ENCODE measurements at regions not wholly inside any gene's neighbourhood (a gene's known extent, or its start where the extent isn't known, plus 50 kb on each side); places are given as distances from the start of the nearest gene placed in this dataset.
A peak's percentile ranks its signal among the peaks of the same experiment; 100 is the strongest.

DNA sequence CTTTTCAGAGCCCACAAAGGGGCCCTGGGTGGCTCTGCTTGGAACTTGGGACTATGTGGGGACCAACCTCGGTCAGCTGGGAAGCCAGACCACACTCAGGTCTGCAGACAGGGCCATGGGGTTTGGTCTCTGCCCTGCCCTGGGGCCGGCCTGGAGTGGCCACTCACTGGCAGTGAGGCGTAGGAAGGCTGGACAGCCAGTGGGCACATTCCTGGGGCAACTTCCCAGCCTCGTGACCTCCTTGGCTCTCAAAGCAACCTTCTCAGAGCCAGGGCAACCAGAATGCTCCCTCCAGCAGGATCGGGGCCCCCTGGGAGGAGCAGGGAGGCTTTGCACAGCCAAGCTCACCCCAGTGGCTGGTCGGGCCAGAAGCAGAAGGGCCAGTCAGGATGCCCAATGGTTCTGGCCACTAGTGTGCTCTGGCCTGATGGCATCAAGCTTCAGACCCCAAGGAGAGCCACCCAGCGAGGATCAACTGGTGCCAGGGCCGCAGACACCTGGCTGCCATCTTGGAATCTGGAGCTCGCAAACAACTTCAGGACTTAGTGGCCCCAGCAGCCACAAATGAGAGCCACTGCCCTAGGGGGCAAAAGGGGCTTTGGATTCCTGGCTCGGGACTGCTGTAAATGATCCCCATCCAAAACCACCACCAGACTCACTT is 87.1 kb downstream of the MYEOV start:
- DNase-seq = no peak

DNA sequence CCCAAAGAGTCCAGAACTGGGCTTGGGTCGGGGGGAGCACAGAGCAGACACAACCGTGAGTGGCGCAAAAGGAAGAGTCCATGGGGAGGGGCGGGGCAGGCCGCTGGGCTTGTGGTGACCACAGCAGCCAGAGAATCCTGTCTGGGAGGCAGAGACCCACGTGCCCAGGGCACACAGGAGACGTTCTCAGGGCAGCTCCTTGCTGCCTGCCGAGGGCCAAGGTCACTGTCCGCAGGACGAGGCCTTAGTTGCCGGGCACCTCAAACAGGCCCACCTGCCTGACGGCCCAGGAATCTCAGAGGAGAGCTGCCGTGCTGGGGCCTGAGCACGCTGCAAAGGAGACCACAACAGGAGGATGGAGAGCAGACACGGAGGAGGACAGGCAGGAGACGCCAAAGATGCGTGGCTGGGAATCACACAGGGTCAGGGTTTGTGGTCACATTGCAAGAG is 87.8 kb downstream of the MYEOV start:
- DNase-seq = no peak

DNA sequence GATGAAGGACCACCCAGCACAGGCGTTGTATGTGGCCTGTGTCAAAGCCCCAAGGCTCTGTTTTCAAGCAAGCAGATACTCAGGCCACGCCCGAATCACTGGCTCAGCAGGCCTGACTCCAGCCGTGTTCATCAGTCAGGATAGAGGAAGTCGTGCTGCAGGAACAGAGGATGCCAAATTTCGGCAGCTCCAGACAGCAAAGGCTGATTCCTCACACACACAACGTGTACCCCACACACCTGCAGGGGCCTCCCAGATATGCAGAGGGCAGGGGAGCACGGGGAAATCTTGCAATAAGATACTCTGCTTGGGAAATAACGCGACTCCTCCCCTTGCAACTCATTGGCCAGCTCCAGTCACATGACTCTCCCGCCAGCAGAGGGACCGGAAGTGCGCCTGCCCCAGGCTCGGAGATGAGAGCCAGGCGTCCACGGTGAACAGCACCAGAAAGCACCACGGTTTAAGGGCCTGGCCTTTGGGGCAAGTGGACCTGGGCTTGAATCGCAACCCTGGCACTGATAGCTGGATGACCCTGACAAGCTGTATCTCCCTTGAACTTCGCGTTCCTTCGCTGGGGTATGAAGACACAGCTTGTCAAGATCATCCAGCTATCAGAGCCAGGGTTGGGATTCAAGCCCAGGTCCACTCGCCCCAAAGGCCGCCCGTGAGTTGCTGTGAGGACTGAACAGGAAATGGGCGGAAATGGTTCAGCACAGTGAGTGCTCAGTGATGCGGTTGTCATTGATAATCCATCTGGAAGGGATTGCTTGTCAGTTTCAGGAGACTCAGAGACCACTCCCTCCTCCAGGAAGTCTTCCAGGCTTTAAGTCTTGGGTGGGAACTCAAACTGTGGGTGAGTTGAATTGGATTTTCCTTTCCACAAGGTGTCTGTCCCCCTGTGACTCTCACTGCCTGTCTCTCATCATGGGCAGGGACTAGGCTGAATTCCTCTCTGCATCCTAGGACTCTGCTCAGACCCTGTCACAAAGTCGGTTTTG is 88.5 kb downstream of the MYEOV start:
- DNase-seq = peak in 1 of 6 experiments; percentile 15

DNA sequence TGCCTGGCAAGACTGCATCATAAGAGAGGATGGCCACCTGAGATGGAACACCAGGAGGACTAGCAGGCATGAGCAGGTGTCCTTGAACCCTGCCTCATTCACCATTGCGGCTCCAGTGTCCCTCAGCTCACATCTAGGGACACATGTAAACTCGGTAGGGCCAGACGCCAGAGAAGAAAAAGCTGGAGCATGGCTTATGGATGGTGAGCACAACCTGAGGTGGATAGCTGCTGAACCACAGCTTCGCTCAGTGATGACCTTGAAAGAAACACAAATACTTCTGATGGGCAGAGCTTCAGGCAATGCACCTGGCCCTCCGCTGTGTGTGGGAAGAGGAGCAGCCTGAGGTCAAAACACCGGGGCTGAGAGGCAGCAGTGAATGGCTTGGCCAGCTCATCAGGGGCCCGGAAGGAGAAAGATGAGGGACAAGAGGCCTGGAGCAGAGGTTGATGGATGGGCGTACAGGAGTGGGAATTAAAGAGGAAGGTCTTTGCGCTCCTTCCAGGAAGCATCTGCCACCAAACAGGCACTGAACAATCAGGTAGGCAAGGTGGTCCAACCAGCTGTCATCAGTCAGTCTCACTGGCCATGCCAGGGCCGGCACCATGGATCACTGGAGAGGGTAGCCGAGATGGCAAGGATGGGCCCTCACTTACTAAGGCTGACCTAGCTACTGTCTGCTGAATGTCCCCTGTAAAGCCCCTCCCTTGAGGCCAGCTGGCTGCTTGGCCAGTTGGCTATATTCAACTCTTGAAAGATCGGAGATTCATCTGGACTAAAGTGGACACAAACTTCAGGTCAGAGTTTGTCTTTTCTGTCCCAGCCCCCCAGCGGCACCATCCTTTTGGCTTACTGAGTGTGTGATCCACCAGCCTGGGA is 89.7 kb downstream of the MYEOV start:
- DNase-seq = no peak

DNA sequence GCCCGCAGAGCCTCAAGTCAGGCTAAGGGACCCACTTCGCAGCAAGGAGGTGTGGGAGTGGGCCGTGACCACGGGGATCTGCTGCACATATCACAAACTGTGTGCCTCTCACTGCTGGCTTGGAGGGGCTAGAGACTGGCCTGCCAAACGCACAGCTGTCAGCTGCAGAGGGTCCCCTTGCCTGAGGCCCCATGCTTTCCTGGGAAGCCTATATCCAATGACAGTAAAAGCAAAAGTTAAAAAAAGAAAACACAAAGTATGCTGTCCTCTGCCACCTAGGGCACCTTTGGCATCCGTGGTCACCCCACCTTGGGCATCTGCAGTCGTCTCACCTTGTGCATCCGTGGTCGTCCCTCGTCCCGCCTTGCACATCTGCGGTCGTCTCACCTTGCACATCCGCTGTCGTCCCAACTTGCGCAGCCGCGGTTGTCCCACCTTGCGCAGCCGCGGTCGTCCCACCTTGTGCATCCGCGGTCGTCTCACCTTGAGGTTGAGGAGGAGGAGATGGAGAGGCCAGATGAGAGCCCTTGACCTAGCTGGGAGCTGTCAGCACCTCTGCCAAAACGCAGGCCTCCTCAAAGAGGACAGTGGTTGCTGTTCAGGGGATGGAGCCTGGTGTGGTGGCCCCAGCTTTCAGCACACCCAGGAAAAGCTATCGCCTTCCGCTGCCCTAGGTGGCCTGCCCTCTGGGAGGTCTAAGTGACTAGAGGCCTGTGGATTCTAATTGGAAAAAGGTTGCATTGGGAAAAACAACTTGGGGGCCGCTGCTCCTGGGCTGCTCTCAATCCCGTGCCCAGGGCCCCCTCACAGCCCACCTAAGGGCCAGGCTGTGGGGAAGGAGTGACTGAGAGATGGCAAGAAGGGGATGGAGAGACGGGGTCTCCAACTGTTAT is 90.5 kb downstream of the MYEOV start:
- no peak for DNase-seq

- no peak for DNase-seq
These were observed 91.3 kb downstream of the MYEOV start for GRCh38 chr11:69385144-69385820.

GRCh38 chr11:69385832-69386427 is 92.0 kb downstream of the MYEOV start:
- DNase-seq = no peak

DNA sequence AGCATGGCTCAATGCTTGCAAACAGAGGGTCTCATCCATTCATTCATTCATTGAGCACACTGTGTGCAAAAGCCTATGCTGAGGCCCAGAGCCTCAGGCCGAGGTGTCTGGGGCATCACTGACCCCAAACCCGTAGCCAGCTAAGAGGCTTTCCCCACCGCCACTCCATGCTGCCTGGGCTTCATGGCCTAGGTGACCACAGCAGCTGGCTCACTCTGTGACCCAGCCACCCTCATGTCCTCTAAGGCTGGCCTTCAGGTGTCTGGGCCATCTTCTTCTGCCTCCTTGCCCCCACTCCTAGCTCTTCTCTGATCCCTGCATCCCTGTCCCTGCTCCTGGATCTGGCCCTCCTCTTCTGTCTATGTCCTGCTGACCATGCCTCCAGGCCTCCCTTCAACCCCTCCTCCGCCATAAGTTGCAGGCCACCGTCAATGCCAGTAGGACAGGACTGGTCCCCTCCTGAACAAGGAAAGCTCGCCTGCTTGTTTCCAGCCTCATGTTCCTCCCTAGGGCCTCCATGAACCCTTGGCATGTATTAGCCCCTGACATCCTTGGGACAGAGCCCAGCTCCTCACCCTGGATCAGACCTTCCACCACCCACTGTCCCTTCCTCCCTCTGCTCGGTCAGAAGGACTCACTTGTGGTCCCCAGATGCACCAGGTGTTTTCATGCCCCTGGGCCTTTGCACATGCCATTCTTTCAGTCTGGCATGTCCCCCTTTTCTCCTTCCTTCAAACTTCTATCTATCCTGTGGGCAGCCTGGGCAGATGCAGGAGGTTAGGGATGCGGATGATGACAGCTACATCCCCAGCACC is 92.8 kb downstream of the MYEOV start:
- no peak for DNase-seq

- DNase-seq = no peak
These were observed 93.5 kb downstream of the MYEOV start for GRCh38 chr11:69387409-69387885.

GRCh38 chr11:69388210-69388609 is 93.3 kb upstream of the LINC01488 start:
- no peak for DNase-seq

GRCh38 chr11:69388661-69389060 is 92.8 kb upstream of the LINC01488 start:
- DNase-seq = no peak

DNA sequence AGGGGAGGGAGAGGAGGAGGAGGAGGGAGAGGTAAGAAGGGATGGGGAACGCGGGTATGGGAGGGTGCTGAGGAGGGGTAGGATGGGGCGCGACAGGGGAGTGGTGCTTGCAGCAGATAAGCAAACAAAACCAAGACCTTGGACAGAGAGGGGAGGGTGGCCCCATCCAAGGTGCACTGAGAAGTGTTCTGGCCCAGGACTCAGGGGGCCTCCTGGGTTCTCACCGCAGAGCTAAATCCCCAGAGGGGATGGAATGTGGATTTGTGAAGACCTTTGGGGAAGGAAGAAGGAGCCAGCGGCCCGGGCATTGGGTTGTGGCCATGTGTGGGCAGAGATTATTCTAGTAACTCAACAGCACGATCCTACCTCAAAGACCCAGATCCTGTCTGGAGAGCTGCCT is 90.9 kb upstream of the LINC01488 start:
- DNase-seq = no peak

DNA sequence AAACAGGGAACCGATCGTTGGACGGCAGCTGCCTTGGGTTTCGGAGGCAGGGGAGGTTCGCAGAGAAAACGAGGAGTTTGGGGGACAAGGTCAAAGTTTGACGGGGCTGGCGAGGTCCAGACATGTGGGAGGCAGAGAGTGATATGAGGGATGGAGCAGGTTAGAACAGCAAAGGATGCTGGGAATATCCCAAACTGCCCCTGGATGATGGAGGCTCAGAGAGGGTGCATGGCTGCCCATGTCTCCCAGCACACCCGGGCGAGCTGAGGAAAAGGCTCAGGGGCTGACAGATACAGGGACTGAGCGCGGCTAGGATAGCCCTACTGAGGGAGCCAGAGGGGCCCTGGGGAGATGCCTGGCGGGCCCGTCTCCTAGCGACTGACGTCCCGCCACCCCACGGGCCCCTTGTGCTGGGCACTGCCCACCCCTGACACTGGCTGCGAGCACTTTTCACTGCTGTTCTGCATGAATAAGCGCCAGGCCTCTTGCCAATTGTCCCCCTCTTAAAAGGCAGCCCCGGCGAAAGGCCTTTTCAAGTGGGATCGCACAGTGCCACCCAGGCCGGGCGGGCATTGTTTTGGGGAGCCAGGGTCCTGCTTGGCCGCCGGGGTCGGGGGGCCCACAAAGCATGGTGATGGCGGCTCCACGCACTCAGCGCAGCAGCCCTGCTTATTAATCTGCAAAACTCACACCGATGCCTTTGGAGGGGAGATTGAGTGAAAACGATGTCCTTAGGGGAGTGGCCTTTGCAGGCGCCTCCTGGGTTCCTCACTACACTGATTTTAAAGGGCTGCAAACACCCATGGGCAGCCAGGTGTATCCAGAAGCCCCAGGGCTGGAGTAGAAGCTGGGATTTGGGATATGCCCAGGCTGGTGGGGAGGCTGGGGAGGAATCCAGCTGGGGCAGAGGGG is 90.0 kb upstream of the LINC01488 start:
- no peak for DNase-seq

- no peak for DNase-seq
These were observed 89.3 kb upstream of the LINC01488 start for GRCh38 chr11:69392104-69392653.

DNA sequence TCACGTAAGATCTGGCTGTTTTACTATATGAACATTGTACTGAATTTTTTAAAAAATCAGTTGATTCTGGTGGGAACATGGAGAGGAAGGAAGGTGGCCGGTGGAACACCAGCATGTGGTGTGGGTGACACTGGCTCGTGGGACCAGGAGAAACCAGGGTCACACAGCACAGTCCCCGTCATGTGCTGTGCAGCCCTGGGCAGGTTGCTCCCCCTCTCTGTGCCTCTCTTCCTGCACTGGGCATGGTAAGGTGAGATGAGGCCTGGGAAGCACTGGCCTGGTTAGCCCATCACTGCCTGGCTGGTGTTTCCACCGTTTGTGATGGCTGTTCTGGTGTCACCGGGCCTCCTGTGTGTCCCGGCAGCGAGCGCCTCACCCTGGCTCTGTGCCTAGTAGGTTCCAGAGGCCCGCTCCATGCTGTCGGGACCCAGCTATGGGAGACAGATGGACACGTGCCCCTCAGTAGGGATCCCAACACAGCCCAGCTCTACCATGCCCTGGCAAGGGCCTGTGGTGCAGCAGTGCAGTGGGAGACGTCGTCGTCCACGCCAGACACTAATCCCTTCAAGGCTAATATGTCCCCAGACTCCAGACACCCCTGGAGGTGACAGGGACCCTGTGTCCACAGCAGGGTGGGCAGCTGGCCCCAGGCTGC is 88.2 kb upstream of the LINC01488 start:
- DNase-seq = no peak

DNA sequence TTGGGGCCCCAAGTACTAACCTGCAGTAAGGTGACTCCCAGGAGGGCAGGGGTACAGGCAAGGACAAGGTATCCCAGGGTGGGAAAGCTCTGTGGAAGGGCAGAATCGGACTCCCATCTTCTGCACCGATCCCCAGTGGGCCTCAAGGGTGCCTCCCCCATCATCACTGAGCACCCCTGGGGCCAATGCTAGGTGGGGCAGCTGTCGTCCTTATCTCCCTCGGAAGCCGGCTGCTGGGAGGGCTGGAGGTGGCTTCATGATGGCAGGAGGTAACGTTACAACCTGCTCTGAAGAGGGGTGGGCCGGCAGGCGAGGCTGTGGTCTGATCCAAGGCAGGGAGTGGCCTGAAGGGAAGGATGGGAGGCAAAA is 87.6 kb upstream of the LINC01488 start:
- DNase-seq = no peak

- DNase-seq = no peak
These were observed 87.1 kb upstream of the LINC01488 start for GRCh38 chr11:69394234-69394868.

Measured in stimulated activated naive CD4-positive, alpha-beta T cell (primary cell).